ENCODE measurements at regions not wholly inside any gene's neighbourhood (a gene's known extent, or its start where the extent isn't known, plus 50 kb on each side); places are given as distances from the start of the nearest gene placed in this dataset.

DNA sequence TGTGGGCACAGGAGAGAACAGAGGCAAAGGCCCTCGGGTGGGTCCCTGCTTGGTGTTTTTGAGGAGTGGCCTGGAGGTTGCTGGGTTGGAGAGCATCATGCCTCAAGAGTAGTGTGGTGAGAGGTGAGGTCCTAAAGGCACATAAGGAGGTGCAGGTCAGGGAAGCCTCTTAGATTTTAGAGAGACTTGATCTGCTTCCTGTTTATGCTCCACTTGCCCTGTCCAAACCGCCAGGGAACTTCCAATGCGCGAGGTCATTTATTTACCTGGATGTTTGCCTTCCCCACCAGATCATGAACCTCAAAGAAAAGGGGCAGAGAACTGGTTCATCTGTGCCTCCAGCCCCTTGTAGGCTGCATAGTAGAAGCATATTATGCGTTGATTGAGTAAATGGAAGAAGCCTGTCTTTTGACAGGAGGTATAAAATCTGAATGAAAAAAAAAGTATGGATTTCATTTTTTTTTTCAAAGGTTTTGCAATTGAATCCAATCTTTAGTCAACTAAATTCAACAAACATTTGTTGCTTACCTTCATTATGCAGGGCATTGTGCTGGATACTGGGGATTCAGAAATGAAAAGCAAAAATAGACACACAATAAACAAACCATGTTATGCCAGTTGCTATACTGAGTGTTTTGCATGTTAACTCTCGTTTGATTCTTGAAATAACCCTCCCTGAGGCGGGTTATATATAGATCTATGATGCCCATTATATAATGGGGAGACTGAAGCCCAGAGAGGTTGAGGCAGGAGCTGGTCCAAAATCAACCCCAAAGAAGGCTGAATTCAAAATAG is 485.2 kb downstream of the VRK1 start:
- no peak overlapping the region for H3K4me3 ChIP-seq (replicated peaks; ENCODE audit: insufficient read depth, low read length)
- no peak for DNase-seq (ENCODE audit: low read depth in 1 of 2, low spot score in 1 of 2)

DNA sequence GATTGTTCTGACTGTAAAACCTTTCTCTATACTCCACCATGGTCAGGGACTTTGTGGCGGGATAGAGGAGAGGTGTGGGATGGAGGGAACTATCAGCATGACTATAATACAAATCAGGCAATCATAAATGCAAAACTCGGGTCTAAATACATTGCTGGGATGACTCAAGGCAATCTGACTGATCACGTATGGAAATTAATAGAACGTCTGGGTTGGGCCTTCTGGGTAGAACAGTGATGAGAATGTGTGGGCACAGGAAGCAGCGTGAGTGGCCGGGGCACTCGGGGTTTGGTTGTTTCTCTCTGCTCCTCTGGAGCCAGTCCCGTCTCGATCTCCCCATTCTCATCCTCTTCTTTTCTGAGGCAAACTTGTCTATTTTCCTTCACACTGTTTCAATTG is 485.8 kb downstream of the VRK1 start:
- H3K27me3 ChIP-seq (ENCODE audit: insufficient read depth, poor library complexity, severe bottlenecking): no peaks in the 10 kb centered on the region
- TF ChIP-seq SPI1 (IDR thresholded peaks at IDR 0.05; ENCODE audit: borderline replicate concordance, low read depth) (no peak), POLR2AphosphoS5 (IDR thresholded peaks at IDR 0.05; ENCODE audit: low read depth) (no peak), GABPA (IDR thresholded peaks at IDR 0.05; ENCODE audit: low read depth) (no peak), CTCF (IDR thresholded peaks at IDR 0.05; ENCODE audit: insufficient read depth, low read length) (no peak)
- no peak for DNase-seq (ENCODE audit: low read depth in 1 of 2, low spot score in 1 of 2)

More for the DNA sequence above, 485.2 kb downstream of the VRK1 start:
- Histone ChIP-seq H3K27me3 (ENCODE audit: insufficient read depth, poor library complexity, severe bottlenecking) (no peaks in the 10 kb centered on the region), H3K27ac (replicated peaks) (no peak overlapping the region)
- no peak for TF ChIP-seq CTCF (IDR thresholded peaks at IDR 0.05; ENCODE audit: insufficient read depth, low read length)
- no peak for TF ChIP-seq SPI1 (IDR thresholded peaks at IDR 0.05; ENCODE audit: borderline replicate concordance, low read depth)
- no peak for TF ChIP-seq POLR2AphosphoS5 (IDR thresholded peaks at IDR 0.05; ENCODE audit: low read depth)
- no peak for TF ChIP-seq GABPA (IDR thresholded peaks at IDR 0.05; ENCODE audit: low read depth)
- no peak for TF ChIP-seq REST (IDR thresholded peaks at IDR 0.05; ENCODE audit: insufficient replicate concordance, low read depth)

GRCh38 chr14:97283426-97283825 is 486.2 kb downstream of the VRK1 start:
- DNase-seq (ENCODE audit: low read depth in 1 of 2, low spot score in 1 of 2): no peak
- H3K27me3 ChIP-seq (ENCODE audit: insufficient read depth, poor library complexity, severe bottlenecking): no peaks in the 10 kb centered on the region
- no peak for TF ChIP-seq GABPA (IDR thresholded peaks at IDR 0.05; ENCODE audit: low read depth)
- no peak for TF ChIP-seq SPI1 (IDR thresholded peaks at IDR 0.05; ENCODE audit: borderline replicate concordance, low read depth)
- no peak for TF ChIP-seq CTCF (IDR thresholded peaks at IDR 0.05; ENCODE audit: insufficient read depth, low read length)
- no peak for TF ChIP-seq REST (IDR thresholded peaks at IDR 0.05; ENCODE audit: insufficient replicate concordance, low read depth)
- TF ChIP-seq POLR2AphosphoS5 (IDR thresholded peaks at IDR 0.05; ENCODE audit: low read depth): no peak
- no peak overlapping the region for H3K4me3 ChIP-seq (replicated peaks; ENCODE audit: insufficient read depth, low read length)
- H3K27ac ChIP-seq (replicated peaks): no peak overlapping the region

More for the DNA sequence above, 485.8 kb downstream of the VRK1 start:
- Histone ChIP-seq H3K27ac (replicated peaks) (no peak overlapping the region), H3K4me3 (replicated peaks; ENCODE audit: insufficient read depth, low read length) (no peak overlapping the region)
